ENCODE measurements at regions not wholly inside any gene's neighbourhood (a gene's known extent, or its start where the extent isn't known, plus 50 kb on each side); places are given as distances from the start of the nearest gene placed in this dataset.

- no peak overlapping the region for H3K4me3 Mint-ChIP-seq
- H3K36me3 Mint-ChIP-seq (ENCODE audit: low read depth), result peaks cover 17% of the 10 kb centered on the region
- peak; percentile 31 for DNase-seq
- H3K9me3 Mint-ChIP-seq, result peaks cover 20% of the 10 kb centered on the region
- peaks cover 2% of the 10 kb centered on the region for H3K27me3 Mint-ChIP-seq (ENCODE audit: insufficient read depth)
- peaks cover 76% of the 10 kb centered on the region for H3K4me1 Mint-ChIP-seq (ENCODE audit: low read depth)
- peak overlapping the region; percentile 42 for H3K27ac Mint-ChIP-seq
- no peak for TF ChIP-seq CTCF (IDR thresholded peaks at IDR 0.05)
These were observed 534.9 kb upstream of the TNP1 start for GRCh38 chr2:217394510-217395351.

- peaks cover 20% of the 10 kb centered on the region for H3K9me3 Mint-ChIP-seq
- H3K27ac Mint-ChIP-seq, result peak overlapping the region; percentile 71
- H3K4me1 Mint-ChIP-seq (ENCODE audit: low read depth), result peaks cover 65% of the 10 kb centered on the region
- peak; percentile 92 for DNase-seq
- peak overlapping the region; percentile 69 for H3K4me3 Mint-ChIP-seq
- H3K36me3 Mint-ChIP-seq (ENCODE audit: low read depth), result peaks cover 17% of the 10 kb centered on the region
- peaks cover 2% of the 10 kb centered on the region for H3K27me3 Mint-ChIP-seq (ENCODE audit: insufficient read depth)
- TF ChIP-seq CTCF (IDR thresholded peaks at IDR 0.05), result no peak
These were observed 533.7 kb upstream of the TNP1 start for GRCh38 chr2:217393585-217394032.

GRCh38 chr2:217392930-217393584 is 533.2 kb upstream of the TNP1 start:
- H3K4me1 Mint-ChIP-seq (ENCODE audit: low read depth), result peaks cover 61% of the 10 kb centered on the region
- peak overlapping the region; percentile 71 for H3K27ac Mint-ChIP-seq
- no peak for TF ChIP-seq CTCF (IDR thresholded peaks at IDR 0.05)
- H3K27me3 Mint-ChIP-seq (ENCODE audit: insufficient read depth), result peaks cover 2% of the 10 kb centered on the region
- H3K4me3 Mint-ChIP-seq, result peak overlapping the region; percentile 69
- H3K36me3 Mint-ChIP-seq (ENCODE audit: low read depth), result peaks cover 17% of the 10 kb centered on the region
- no peak for DNase-seq
- H3K9me3 Mint-ChIP-seq, result peaks cover 20% of the 10 kb centered on the region

- no peak for TF ChIP-seq CTCF (IDR thresholded peaks at IDR 0.05)
- Mint-ChIP-seq H3K4me1 (ENCODE audit: low read depth) (peaks cover 34% of the 10 kb centered on the region), H3K36me3 (ENCODE audit: low read depth) (peaks cover 17% of the 10 kb centered on the region), H3K27me3 (ENCODE audit: insufficient read depth) (no peaks in the 10 kb centered on the region; the same call in 1 of the 2 replicates), H3K4me3 (no peak overlapping the region), H3K9me3 (peaks cover 20% of the 10 kb centered on the region), H3K27ac (no peak overlapping the region)
- no peak for DNase-seq
These were observed 528.0 kb upstream of the TNP1 start for GRCh38 chr2:217387776-217388387.

- Mint-ChIP-seq H3K36me3 (ENCODE audit: low read depth) (peaks cover 10% of the 10 kb centered on the region), H3K27me3 (ENCODE audit: insufficient read depth) (no peaks in the 10 kb centered on the region; the same call in 1 of the 2 replicates), H3K4me3 (no peak overlapping the region), H3K4me1 (ENCODE audit: low read depth) (peaks cover 34% of the 10 kb centered on the region), H3K27ac (no peak overlapping the region), H3K9me3 (peaks cover 8% of the 10 kb centered on the region)
- no peak for DNase-seq
- no peak for TF ChIP-seq CTCF (IDR thresholded peaks at IDR 0.05)
These were observed 526.2 kb upstream of the TNP1 start for GRCh38 chr2:217386041-217386440.

Measured in HFFc6 (cell line).